Esophagus (tissue), 2 donors: ENCODE measurements at regions not wholly inside any gene's neighbourhood (a gene's known extent, or its start where the extent isn't known, plus 50 kb on each side); places are given as distances from the start of the nearest gene placed in this dataset.
"Not testable (repeated sequence)": the region's sequence is repeated elsewhere in the genome, so short reads cannot be mapped to it uniquely, and the experiment has no call there.

ENCODE experiments used
- H3K27ac ChIP-seq, 2 donors: one replicate each; pipeline ENCODE4 v1.5.1; 2013; ENCODE audit warnings: low read depth in 2 of 2, mild to moderate bottlenecking in 2 of 2, inconsistent platforms in 1 of 2, low read length in 1 of 2, moderate library complexity in 1 of 2
- H3K27me3 ChIP-seq, 2 donors: one replicate each; pipeline ENCODE4 v1.6.1; 2013; ENCODE audit warnings: low read length in 2 of 2, control low read depth in 1 of 2, mild to moderate bottlenecking in 1 of 2; ENCODE audit not compliant: insufficient read depth in 2 of 2, control insufficient read depth in 1 of 2
- H3K36me3 ChIP-seq, 2 donors: one replicate each; pipeline ENCODE4 v1.6.1; 2013; ENCODE audit warnings: low read length in 1 of 2; ENCODE audit not compliant: control insufficient read depth in 2 of 2, insufficient read depth in 2 of 2
- H3K4me1 ChIP-seq, 2 donors: one replicate each; pipeline ENCODE4 v1.6.1; 2013; ENCODE audit warnings: low read length in 1 of 2; ENCODE audit not compliant: control insufficient read depth in 2 of 2, insufficient read depth in 2 of 2
- H3K4me3 ChIP-seq, 2 donors: one replicate each; pipeline ENCODE4 v1.5.1; 2013; ENCODE audit warnings: low read length in 2 of 2, mild to moderate bottlenecking in 2 of 2, low read depth in 1 of 2, moderate library complexity in 1 of 2
- H3K9me3 ChIP-seq, 2 donors: one replicate each; pipeline ENCODE4 v1.6.1; 2013; ENCODE audit warnings: mild to moderate bottlenecking in 2 of 2, low read depth in 1 of 2, low read length in 1 of 2, moderate library complexity in 1 of 2; ENCODE audit not compliant: control insufficient read depth in 2 of 2, insufficient read depth in 1 of 2
- WGBS, 2 donors: extraction: QIAGEN DNeasy Blood & Tissue Kit; methylation state at CpG; one replicate each; pipeline ENCODE4 v1.1.7; 2013; 5-methylcytosine and 5-hydroxymethylcytosine counted together
- donor health status: healthy with polysubstance abuse.
- donor health status: Bipolar disorder and iron deficiency.

DNA sequence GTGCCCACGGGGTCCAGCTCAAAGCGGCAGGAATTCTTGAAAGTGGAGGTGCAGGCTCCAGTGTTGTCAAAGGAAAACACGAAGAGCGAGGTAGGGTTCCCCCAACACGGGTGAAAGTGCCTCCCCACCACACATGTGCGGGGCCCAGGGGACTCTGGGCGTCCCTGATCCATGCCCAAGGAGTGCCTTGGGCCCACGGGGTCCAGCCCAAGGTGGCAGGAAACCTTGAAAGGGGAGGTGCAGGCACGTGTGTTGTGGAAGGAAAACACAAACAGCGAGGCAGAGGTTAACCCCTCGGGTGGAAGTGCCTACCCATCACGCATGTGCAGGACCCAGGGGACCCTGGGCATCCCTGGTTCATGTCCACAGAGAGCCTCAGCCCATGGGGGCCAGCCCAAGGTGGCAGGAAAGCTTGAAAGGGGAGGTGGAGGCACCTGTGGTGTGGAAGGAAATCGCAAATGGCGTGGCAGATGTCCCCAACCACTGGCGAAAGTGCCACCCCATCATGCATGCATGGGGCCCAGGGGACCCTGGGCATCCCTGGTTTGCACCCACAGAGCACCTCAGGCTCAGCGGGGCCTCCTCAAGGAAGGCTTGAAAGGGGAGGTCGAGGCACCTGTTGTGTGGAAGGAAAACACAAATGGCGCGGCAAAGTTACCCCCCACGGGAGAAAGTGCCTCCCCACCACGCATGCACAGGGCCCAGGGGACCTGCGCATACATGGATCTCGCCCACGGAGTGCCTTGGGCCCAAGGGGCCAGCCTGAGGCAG lies 584.6 kb downstream of the ALG10 start:
- no peak overlapping the region for H3K4me3 ChIP-seq
- no peaks in the 10 kb centered on the region for H3K4me1 ChIP-seq
- H3K27ac ChIP-seq = no peak overlapping the region
- no peaks in the 10 kb centered on the region for H3K36me3 ChIP-seq
- 62% methylated on average over 24 of the region's 24 CpGs for WGBS, 2 donors
- H3K27me3 ChIP-seq = no peaks in the 10 kb centered on the region
- peaks cover 50 to 53% of the 10 kb centered on the region in 2 donors for H3K9me3 ChIP-seq

DNA sequence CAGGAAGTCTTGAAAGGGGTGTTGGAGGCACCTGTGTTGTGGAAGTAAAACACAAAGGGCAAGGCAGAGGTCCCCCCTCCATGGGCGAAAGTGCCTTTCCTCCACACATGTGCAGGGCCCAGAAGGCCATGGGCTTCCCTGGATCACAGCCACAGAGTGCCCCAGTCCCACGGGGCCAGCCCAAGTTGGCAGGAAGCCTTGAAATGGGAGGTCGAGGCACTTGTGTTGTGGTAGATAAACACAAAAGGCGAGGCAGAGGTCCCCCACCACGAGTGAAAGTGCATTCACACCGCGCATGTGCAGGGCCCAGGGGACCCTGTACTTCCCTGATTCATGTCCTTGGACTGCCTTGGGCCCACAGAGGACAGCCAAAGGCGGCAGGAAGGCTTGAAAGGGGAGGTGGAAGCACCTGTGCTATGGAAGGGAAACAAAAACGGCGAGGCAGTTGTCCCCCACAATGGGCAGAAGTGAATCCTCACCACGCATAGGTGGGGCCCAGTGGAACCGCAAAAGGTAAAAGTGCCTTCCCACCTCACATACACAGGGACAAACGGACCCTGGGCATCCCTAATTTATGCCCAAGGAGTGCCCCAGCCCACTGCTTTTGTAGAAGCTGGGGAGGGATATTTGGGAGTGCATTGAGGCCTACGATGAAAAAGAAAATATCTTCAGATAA lies 585.4 kb downstream of the ALG10 start:
- H3K27ac ChIP-seq = no peak overlapping the region
- H3K27me3 ChIP-seq = no peaks in the 10 kb centered on the region
- no peaks in the 10 kb centered on the region for H3K4me1 ChIP-seq
- H3K9me3 ChIP-seq = peaks cover 46% of the 10 kb centered on the region in 2 donors
- no peak overlapping the region for H3K4me3 ChIP-seq
- H3K36me3 ChIP-seq = no peaks in the 10 kb centered on the region
- WGBS, 2 donors = 59 to 70% methylated on average over 14 of the region's 14 CpGs

- H3K36me3 ChIP-seq, H3K9me3 ChIP-seq, H3K4me3 ChIP-seq, H3K27ac ChIP-seq, H3K27me3 ChIP-seq, H3K4me1 ChIP-seq: not testable (repeated sequence)
- 78 to 79% methylated on average over 2 of the region's 2 CpGs for WGBS, 2 donors
These were observed 591.7 kb downstream of the ALG10 start for GRCh38 chr12:34613988-34614387.

GRCh38 chr12:34625116-34625515 lies 602.8 kb downstream of the ALG10 start:
- Histone ChIP-seq H3K36me3 (no peaks in the 10 kb centered on the region), H3K4me1 (no peaks in the 10 kb centered on the region), H3K27me3 (no peaks in the 10 kb centered on the region), H3K4me3 (no peak overlapping the region), H3K9me3 (peaks cover 0 to under 1% of the 10 kb centered on the region in 2 donors), H3K27ac (no peak overlapping the region)
- 32 to 33% methylated on average over 7 of the region's 7 CpGs for WGBS, 2 donors

GRCh38 chr12:34626363-34627157 lies 604.3 kb downstream of the ALG10 start:
- Histone ChIP-seq H3K9me3 (no peaks in the 10 kb centered on the region), H3K36me3 (no peaks in the 10 kb centered on the region), H3K4me1 (no peaks in the 10 kb centered on the region), H3K4me3 (no peak overlapping the region), H3K27ac (no peak overlapping the region), H3K27me3 (no peaks in the 10 kb centered on the region)
- WGBS, 2 donors = 53 to 62% methylated on average over 5 of the region's 5 CpGs
